Heart right ventricle (tissue), 16 donors: ENCODE measurements at regions not wholly inside any gene's neighbourhood (a gene's known extent, or its start where the extent isn't known, plus 50 kb on each side); places are given as distances from the start of the nearest gene placed in this dataset.

Experiments
- ATAC-seq, 8 donors: fragments of 200-7000 bp; cut with Tn5 transposase; one replicate each; pipeline ENCODE4 v1.9.1; 2020; ENCODE audit warnings: mild to moderate bottlenecking in 8 of 8, moderate library complexity in 8 of 8, moderate number of reproducible peaks in 1 of 8
- DNase-seq, 2 donors: peaks; one replicate each; pipeline ENCODE4 v3.0.0-alpha.2; 2020
- H3K27ac ChIP-seq, 10 donors: fragments of 200-600 bp; sonication (generic) in 2 of 10; one replicate each; pipeline versions ENCODE4 v1.5.0 to v1.8.0; 2020 to 2022; ENCODE audit warnings: mild to moderate bottlenecking in 3 of 10
- H3K27me3 ChIP-seq, 7 donors: fragments of 200-600 bp; one replicate each; pipeline ENCODE4 v1.8.0; 2021 to 2022; ENCODE audit warnings: mild to moderate bottlenecking in 2 of 7
- H3K36me3 ChIP-seq, 9 donors: fragments of 200-600 bp; sonication (generic) in 1 of 9; one replicate each; pipeline versions ENCODE4 v1.5.0 to v1.8.0; 2020 to 2022; ENCODE audit warnings: mild to moderate bottlenecking in 2 of 9
- H3K4me1 ChIP-seq, 9 donors: fragments of 200-600 bp; sonication (generic) in 1 of 9; one replicate each; pipeline versions ENCODE4 v1.5.0 to v1.8.0; 2020 to 2022; ENCODE audit warnings: mild to moderate bottlenecking in 4 of 9
- H3K4me3 ChIP-seq, 10 donors: fragments of 200-600 bp; sonication (generic) in 2 of 10; one replicate each; pipeline versions ENCODE4 v1.5.0 to v1.8.0; 2020 to 2022; ENCODE audit warnings: mild to moderate bottlenecking in 7 of 10, moderate library complexity in 2 of 10
- H3K9me3 ChIP-seq, 11 donors: fragments of 200-600 bp in 10 of 11; sonication (generic) in 2 of 11; one replicate each; pipeline versions ENCODE4 v1.5.0 to v1.8.0; 2013 to 2022; ENCODE audit warnings: mild to moderate bottlenecking in 2 of 11, control low read depth in 1 of 11, moderate library complexity in 1 of 11
- CTCF ChIP-seq, 9 donors: fragments of 200-600 bp; sonication (generic) in 2 of 9; IDR thresholded peaks; one replicate each; pipeline versions ENCODE4 v1.5.0 to v1.8.0; 2021 to 2022; ENCODE audit warnings: antibody characterized with exemption in 9 of 9, mild to moderate bottlenecking in 5 of 9, moderate library complexity in 1 of 9
- WGBS, 2 donors: extraction: QIAGEN DNeasy Blood & Tissue Kit; methylation state at CpG; one replicate each; pipeline ENCODE4 v1.1.7; 2013; ENCODE audit warnings: inconsistent platforms in 1 of 2; 5-methylcytosine and 5-hydroxymethylcytosine counted together
- intact Hi-C, 10 donors: fragments of 100-400 bp; cut with DNase I; formaldehyde crosslinking; loops; one replicate each; pipeline versions ENCODE4 v1.11.1 to v1.14.2; 2022
- donor health status: Arrhythmogenic right ventricular cardiomyopathy.
- donor health status: ischemic (EF 13 %, LVEDD 7.1; RV severe dilation, severe dysfunction).
- donor health status: healthy with polysubstance abuse.
- donor health status: DM: no; HTN: yes; CAD: no.
- donor health status: DM: no; HTN: no; CAD: no.
- donor health status: ischemic (EF 25% LVEDD 6.9; RV normal size, moderate dysfunction).
- donor health status: ischemic (EF 25% LVEDD 5.7; RV mildly dilated, moderate dysfunction).
- donor health status: healthy.
- donor health status: DM: yes; HTN: yes; CAD: no.
- donor health status: Ischemic cardiomyopathy.
- donor health status: ischemic (EF 35%, LVEDD 5.7; RV mildly dilated, moderate dysfunction).
- donor health status: nonischemic (EF 11% LVEDD 7.7; RV severe dilation, severe dysfunction).
- donor health status: DM: yes; HTN: yes; CAD: no.
- donor health status: PGD.
- donor health status: ischemic (EF 29% LVEDD 5.4; RV normal size, mild dysfunction).
- donor health status: nonischemic (EF 23%, LVEDD 6.1; RV moderate dilation, normal function).

- 92 to 95% methylated on average over 1 of the region's 1 CpG for WGBS, 2 donors
- intact Hi-C loops: no loop called here
- no peak for TF ChIP-seq CTCF (IDR thresholded peaks at IDR 0.05)
- no peak overlapping the region for H3K4me3 ChIP-seq
- H3K9me3 ChIP-seq: peaks cover 0 to 15% (median 7%) of the 10 kb centered on the region in 11 donors
- H3K27me3 ChIP-seq: no peaks in the 10 kb centered on the region
- no peak for ATAC-seq
- no peak for DNase-seq
- H3K4me1 ChIP-seq: no peaks in the 10 kb centered on the region
- no peak overlapping the region for H3K27ac ChIP-seq
- H3K36me3 ChIP-seq: no peaks in the 10 kb centered on the region
These were observed 303.7 kb upstream of the SLC24A2 start for GRCh38 chr9:20092561-20092960.

GRCh38 chr9:20087481-20087880 lies 298.6 kb upstream of the SLC24A2 start:
- ATAC-seq (no peak), DNase-seq (no peak)
- H3K36me3 ChIP-seq: no peaks in the 10 kb centered on the region
- 82 to 90% methylated on average over 1 of the region's 1 CpG for WGBS, 2 donors
- no peaks in the 10 kb centered on the region for H3K27me3 ChIP-seq
- H3K9me3 ChIP-seq: peaks cover 0 to 10% (median 0%) of the 10 kb centered on the region in 11 donors
- no peak overlapping the region for H3K4me3 ChIP-seq
- TF ChIP-seq CTCF (IDR thresholded peaks at IDR 0.05): no peak
- no peak overlapping the region for H3K27ac ChIP-seq
- no peaks in the 10 kb centered on the region for H3K4me1 ChIP-seq
- intact Hi-C loops: no loop called here

DNA sequence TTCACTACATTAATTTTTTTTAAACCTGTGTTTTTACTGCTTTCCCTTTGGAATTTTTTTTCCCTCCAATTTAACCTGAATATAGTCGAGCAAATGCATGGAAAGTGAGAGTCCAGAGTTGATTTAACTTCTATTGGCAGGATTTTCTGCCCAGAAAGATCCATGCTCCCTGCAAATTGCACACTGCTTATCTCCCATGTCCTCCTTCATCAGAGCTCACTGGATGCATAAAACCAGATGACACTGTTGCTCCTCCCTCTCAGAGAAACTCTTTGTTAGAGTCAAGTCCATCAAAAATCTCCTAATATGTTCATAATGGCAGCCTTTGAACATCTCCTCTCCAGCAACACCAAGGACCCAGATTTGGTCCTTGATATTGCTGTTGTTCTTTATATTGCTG lies 297.0 kb upstream of the SLC24A2 start:
- intact Hi-C loops: no loop called here
- ATAC-seq (no peak), DNase-seq (no peak)
- H3K27ac ChIP-seq: no peak overlapping the region
- WGBS, 2 donors: 71 to 79% methylated on average over 1 of the region's 1 CpG
- H3K4me1 ChIP-seq: no peaks in the 10 kb centered on the region
- H3K36me3 ChIP-seq: no peaks in the 10 kb centered on the region
- no peaks in the 10 kb centered on the region for H3K9me3 ChIP-seq
- no peaks in the 10 kb centered on the region for H3K27me3 ChIP-seq
- TF ChIP-seq CTCF (IDR thresholded peaks at IDR 0.05): no peak
- no peak overlapping the region for H3K4me3 ChIP-seq

DNA sequence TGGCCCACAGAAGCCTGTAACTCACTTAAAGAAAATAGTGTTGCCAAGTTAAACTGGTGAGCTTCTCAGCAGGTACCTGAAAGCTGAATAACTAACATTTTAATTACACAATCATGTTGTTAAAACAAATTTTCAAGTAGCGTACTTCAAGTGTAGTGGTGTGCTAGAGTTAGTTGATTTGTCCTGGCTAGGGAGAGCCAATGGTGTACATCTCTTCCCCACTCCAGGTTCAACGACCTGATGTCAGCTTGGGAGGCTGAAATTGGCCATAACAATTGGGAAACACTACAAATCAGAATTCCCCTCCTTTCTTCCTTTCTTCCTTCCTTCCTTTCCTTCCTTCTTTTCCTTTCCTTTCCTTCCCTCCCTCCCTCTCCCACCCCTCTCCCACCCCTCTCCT lies 295.3 kb upstream of the SLC24A2 start:
- Histone ChIP-seq H3K4me3 (no peak overlapping the region), H3K36me3 (no peaks in the 10 kb centered on the region), H3K27me3 (no peaks in the 10 kb centered on the region), H3K9me3 (peaks cover 0 to 4% (median 0%) of the 10 kb centered on the region in 11 donors), H3K4me1 (no peaks in the 10 kb centered on the region), H3K27ac (no peak overlapping the region)
- DNase-seq: no peak
- 21 to 50% methylated on average over 2 of the region's 2 CpGs for WGBS, 2 donors
- ATAC-seq: no peak
- intact Hi-C loops: no loop called here
- TF ChIP-seq CTCF (IDR thresholded peaks at IDR 0.05): no peak

- H3K4me1 ChIP-seq: no peaks in the 10 kb centered on the region
- 92 to 95% methylated on average over 4 of the region's 4 CpGs for WGBS, 2 donors
- intact Hi-C loops: no loop called here
- no peaks in the 10 kb centered on the region for H3K36me3 ChIP-seq
- H3K4me3 ChIP-seq: no peak overlapping the region
- DNase-seq (no peak), ATAC-seq (no peak)
- no peak overlapping the region for H3K27ac ChIP-seq
- no peaks in the 10 kb centered on the region for H3K27me3 ChIP-seq
- TF ChIP-seq CTCF (IDR thresholded peaks at IDR 0.05): no peak
- peaks cover 0 to 4% (median 0%) of the 10 kb centered on the region in 11 donors for H3K9me3 ChIP-seq
These were observed 294.6 kb upstream of the SLC24A2 start for GRCh38 chr9:20083390-20083789.
